GM12878 (cell line): ENCODE measurements at regions not wholly inside any gene's neighbourhood (a gene's known extent, or its start where the extent isn't known, plus 50 kb on each side); places are given as distances from the start of the nearest gene placed in this dataset.

Experiments
- ATAC-seq: fragments of 200-7000 bp; cut with Tn5 transposase; 3 replicates; pipeline ENCODE4 v1.9.1; 2020; ENCODE audit warnings: mild to moderate bottlenecking, moderate library complexity
- BruUV-seq: library from RNA; stranded (reverse); fragments of 400-500 nt; replicated peaks from 2 replicates; lab custom pipeline; 2021; lab: Mats Ljungman, UMichigan
- CTCF ChIA-PET: fragments of 300-600 bp; sonication (Branson Sonifier 250); formaldehyde crosslinking; extraction: SDS; loops from one replicate; lab custom pipeline; 2021; ENCODE audit warnings: inconsistent platforms; lab: Yijun Ruan, JAX
- POLR2A ChIA-PET: fragments of 350-600 bp; formaldehyde crosslinking; extraction: SDS; loops from one replicate; lab custom pipeline; 2021; ENCODE audit warnings: inconsistent platforms; lab: Charles Lee
- RAD21 ChIA-PET: fragments of 300-600 bp; sonication (Branson Sonifier 250); formaldehyde crosslinking; loops from one replicate; lab custom pipeline; 2023; ENCODE audit warnings: antibody characterized with exemption; ENCODE audit not compliant: unreplicated experiment; lab: Charles Lee
- SMC1A ChIA-PET: fragments of 300-600 bp; sonication (Branson Sonifier 250); formaldehyde crosslinking; loops from one replicate; lab custom pipeline; 2023; ENCODE audit not compliant: unreplicated experiment, uncharacterized antibody; lab: Charles Lee
- DNase-seq: peaks from one replicate; pipeline ENCODE4 v3.0.0-alpha.2; 2011; ENCODE audit warnings: low read depth, low spot score
- FAIRE-seq: peaks from 3 replicates; lab custom pipeline; 2011; peaks lifted over from hg19 to GRCh38; lab: Jason Lieb, UNC
- H2AFZ ChIP-seq: 2 replicates; pipeline ENCODE4 v1.6.0; 2011; ENCODE audit warnings: low read depth, low read length, control low read depth; ENCODE audit not compliant: control insufficient read depth
- H3K27ac ChIP-seq: 2 replicates; pipeline ENCODE4 v1.5.1; 2011; ENCODE audit warnings: control low read depth; ENCODE audit not compliant: control insufficient read depth, insufficient read depth
- H3K27me3 ChIP-seq, 2 experiments: replicated peaks in 1 of 2; 2 replicates each; pipeline versions ENCODE4 v1.6.0 to v1.6.1; 2011; ENCODE audit warnings: low read length in 1 of 2; ENCODE audit not compliant: control insufficient read depth in 2 of 2, insufficient read depth in 2 of 2
- H3K36me3 ChIP-seq, 2 experiments: 2 replicates each; pipeline ENCODE4 v1.5.1; 2011; ENCODE audit warnings: low read length in 1 of 2; ENCODE audit not compliant: control insufficient read depth in 2 of 2, insufficient read depth in 2 of 2
- H3K4me1 ChIP-seq: 2 replicates; pipeline ENCODE4 v1.6.1; 2011; ENCODE audit warnings: mild to moderate bottlenecking, low read length, moderate library complexity, mixed read lengths; ENCODE audit not compliant: control insufficient read depth, insufficient read depth
- H3K4me2 ChIP-seq: 2 replicates; pipeline ENCODE4 v1.6.0; 2011; ENCODE audit warnings: control low read depth; ENCODE audit not compliant: control insufficient read depth, insufficient read depth
- H3K4me3 ChIP-seq: fragments of 200-600 bp; sonication (generic); 2 replicates; pipeline ENCODE4 v1.5.1; 2016
- H3K79me2 ChIP-seq: 2 replicates; pipeline ENCODE4 v1.6.0; 2011; ENCODE audit warnings: low read length; ENCODE audit not compliant: control insufficient read depth, insufficient read depth
- H3K9ac ChIP-seq: 2 replicates; pipeline ENCODE4 v1.8.0; 2011; ENCODE audit warnings: low read length, control low read depth, mixed read lengths; ENCODE audit not compliant: control insufficient read depth, insufficient read depth
- H3K9me3 ChIP-seq: replicated peaks from 3 replicates; pipeline ENCODE4 v1.5.1; 2011; ENCODE audit warnings: mild to moderate bottlenecking, low read length; ENCODE audit not compliant: control insufficient read depth, insufficient read depth
- H4K20me1 ChIP-seq: 2 replicates; pipeline ENCODE4 v1.6.0; 2011; ENCODE audit not compliant: control insufficient read depth, insufficient read depth
- IRF4 ChIP-seq: IDR thresholded peaks from 2 replicates; pipeline ENCODE4 v1.6.1; 2011; ENCODE audit warnings: low read depth, low read length
- POLR2AphosphoS2 ChIP-seq: IDR thresholded peaks from 2 replicates; pipeline ENCODE4 v1.6.1; 2011; ENCODE audit warnings: low read depth, mild to moderate bottlenecking, low read length, improper control_type of control experiment, moderate library complexity
- TCF3 ChIP-seq: IDR thresholded peaks from 2 replicates; pipeline ENCODE4 v1.6.1; 2012; ENCODE audit warnings: low read depth, mild to moderate bottlenecking, low read length, borderline replicate concordance; ENCODE audit not compliant: insufficient read depth
- WGBS: methylation state at CpG from one replicate; pipeline ENCODE4 v1.1.6; 2016; ENCODE audit warnings: low lambda C conversion rate; ENCODE audit not compliant: insufficient replicate concordance, insufficient coverage; ENCODE audit errors: missing lambda C conversion rate; 5-methylcytosine and 5-hydroxymethylcytosine counted together
- in situ Hi-C: fragments of 300-500 bp; cut with MboI; formaldehyde crosslinking; loops from 9 replicates; pipeline ENCODE4 v1.14.3; 2018; ENCODE audit warnings: mixed read lengths
- intact Hi-C: fragments of 100-400 bp; cut with micrococcal nuclease; formaldehyde crosslinking; loops from one replicate; pipeline ENCODE4 v1.14.2; 2022; ENCODE audit not compliant: unreplicated experiment
- TF ChIP-seq, protein P1 (sequence below): fragments of 450-650 bp; IDR thresholded peaks from 2 replicates; pipeline ENCODE4 v1.6.1; 2017; ENCODE audit warnings: antibody characterized with exemption, mild to moderate bottlenecking, moderate library complexity
- TF ChIP-seq, protein P2 (sequence below): fragments of 450-650 bp; IDR thresholded peaks from 2 replicates; pipeline ENCODE4 v1.6.1; 2016; ENCODE audit warnings: mild to moderate bottlenecking, moderate library complexity, borderline replicate concordance
- TF ChIP-seq, protein P3 (sequence below): fragments of 450-650 bp; IDR thresholded peaks from 2 replicates; pipeline ENCODE4 v1.6.1; 2016; ENCODE audit warnings: mild to moderate bottlenecking

DNA sequence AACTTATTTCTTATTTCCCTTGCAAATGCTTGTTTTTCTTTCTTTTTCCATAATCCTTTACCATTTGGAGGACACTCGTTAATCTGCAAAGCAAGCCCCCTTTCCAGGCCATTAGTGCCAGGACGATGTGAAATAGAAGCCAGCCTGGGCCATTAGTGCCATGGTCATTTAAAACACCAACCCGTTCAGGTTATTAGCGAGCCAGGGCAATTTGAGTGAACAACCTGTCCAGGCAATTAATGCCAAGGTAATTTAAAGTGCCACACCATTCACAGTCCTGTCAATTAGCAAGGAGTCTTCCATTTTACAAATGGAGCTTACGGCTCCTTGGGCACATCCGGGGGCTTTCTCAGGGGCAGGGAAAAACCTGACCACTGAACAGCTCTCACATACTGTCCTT is 370.6 kb downstream of the HRH4 start:
- ATAC-seq (no peak), DNase-seq (no peak), FAIRE-seq (no peak)
- WGBS, result 20% methylated on average over 6 of the region's 6 CpGs
- 0 out of 4 replicates have a peak, but pooled peaks cover 0 to 3% of the 10 kb centered on the region in 2 experiments for H3K27me3 ChIP-seq
- TF ChIP-seq, protein P1, sequence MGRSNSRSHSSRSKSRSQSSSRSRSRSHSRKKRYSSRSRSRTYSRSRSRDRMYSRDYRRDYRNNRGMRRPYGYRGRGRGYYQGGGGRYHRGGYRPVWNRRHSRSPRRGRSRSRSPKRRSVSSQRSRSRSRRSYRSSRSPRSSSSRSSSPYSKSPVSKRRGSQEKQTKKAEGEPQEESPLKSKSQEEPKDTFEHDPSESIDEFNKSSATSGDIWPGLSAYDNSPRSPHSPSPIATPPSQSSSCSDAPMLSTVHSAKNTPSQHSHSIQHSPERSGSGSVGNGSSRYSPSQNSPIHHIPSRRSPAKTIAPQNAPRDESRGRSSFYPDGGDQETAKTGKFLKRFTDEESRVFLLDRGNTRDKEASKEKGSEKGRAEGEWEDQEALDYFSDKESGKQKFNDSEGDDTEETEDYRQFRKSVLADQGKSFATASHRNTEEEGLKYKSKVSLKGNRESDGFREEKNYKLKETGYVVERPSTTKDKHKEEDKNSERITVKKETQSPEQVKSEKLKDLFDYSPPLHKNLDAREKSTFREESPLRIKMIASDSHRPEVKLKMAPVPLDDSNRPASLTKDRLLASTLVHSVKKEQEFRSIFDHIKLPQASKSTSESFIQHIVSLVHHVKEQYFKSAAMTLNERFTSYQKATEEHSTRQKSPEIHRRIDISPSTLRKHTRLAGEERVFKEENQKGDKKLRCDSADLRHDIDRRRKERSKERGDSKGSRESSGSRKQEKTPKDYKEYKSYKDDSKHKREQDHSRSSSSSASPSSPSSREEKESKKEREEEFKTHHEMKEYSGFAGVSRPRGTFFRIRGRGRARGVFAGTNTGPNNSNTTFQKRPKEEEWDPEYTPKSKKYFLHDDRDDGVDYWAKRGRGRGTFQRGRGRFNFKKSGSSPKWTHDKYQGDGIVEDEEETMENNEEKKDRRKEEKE, result no peak
- TF ChIP-seq IRF4 (no peak), POLR2AphosphoS2 (no peak), TCF3 (no peak)
- TF ChIP-seq, protein P2, sequence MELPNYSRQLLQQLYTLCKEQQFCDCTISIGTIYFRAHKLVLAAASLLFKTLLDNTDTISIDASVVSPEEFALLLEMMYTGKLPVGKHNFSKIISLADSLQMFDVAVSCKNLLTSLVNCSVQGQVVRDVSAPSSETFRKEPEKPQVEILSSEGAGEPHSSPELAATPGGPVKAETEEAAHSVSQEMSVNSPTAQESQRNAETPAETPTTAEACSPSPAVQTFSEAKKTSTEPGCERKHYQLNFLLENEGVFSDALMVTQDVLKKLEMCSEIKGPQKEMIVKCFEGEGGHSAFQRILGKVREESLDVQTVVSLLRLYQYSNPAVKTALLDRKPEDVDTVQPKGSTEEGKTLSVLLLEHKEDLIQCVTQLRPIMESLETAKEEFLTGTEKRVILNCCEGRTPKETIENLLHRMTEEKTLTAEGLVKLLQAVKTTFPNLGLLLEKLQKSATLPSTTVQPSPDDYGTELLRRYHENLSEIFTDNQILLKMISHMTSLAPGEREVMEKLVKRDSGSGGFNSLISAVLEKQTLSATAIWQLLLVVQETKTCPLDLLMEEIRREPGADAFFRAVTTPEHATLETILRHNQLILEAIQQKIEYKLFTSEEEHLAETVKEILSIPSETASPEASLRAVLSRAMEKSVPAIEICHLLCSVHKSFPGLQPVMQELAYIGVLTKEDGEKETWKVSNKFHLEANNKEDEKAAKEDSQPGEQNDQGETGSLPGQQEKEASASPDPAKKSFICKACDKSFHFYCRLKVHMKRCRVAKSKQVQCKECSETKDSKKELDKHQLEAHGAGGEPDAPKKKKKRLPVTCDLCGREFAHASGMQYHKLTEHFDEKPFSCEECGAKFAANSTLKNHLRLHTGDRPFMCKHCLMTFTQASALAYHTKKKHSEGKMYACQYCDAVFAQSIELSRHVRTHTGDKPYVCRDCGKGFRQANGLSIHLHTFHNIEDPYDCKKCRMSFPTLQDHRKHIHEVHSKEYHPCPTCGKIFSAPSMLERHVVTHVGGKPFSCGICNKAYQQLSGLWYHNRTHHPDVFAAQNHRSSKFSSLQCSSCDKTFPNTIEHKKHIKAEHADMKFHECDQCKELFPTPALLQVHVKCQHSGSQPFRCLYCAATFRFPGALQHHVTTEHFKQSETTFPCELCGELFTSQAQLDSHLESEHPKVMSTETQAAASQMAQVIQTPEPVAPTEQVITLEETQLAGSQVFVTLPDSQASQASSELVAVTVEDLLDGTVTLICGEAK, result no peak
- TF ChIP-seq, protein P3, sequence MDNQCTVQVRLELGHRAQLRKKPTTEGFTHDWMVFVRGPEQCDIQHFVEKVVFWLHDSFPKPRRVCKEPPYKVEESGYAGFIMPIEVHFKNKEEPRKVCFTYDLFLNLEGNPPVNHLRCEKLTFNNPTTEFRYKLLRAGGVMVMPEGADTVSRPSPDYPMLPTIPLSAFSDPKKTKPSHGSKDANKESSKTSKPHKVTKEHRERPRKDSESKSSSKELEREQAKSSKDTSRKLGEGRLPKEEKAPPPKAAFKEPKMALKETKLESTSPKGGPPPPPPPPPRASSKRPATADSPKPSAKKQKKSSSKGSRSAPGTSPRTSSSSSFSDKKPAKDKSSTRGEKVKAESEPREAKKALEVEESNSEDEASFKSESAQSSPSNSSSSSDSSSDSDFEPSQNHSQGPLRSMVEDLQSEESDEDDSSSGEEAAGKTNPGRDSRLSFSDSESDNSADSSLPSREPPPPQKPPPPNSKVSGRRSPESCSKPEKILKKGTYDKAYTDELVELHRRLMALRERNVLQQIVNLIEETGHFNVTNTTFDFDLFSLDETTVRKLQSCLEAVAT, result no peak
- no peak overlapping the region for H3K4me3 ChIP-seq
- ChIA-PET POLR2A (no interaction called here), SMC1A (no interaction called here), RAD21 (no interaction called here), CTCF (no interaction called here)
- H3K79me2 ChIP-seq, result no peaks in the 10 kb centered on the region
- intact Hi-C loops, result no loop called here
- no peaks in the 10 kb centered on the region for H3K4me1 ChIP-seq
- no peak overlapping the region for H3K4me2 ChIP-seq
- no peak overlapping the region for H3K9ac ChIP-seq
- no peak overlapping the region for H2AFZ ChIP-seq
- BruUV-seq, result no TSS peak
- no peaks in the 10 kb centered on the region for H3K9me3 ChIP-seq
- no peaks in the 10 kb centered on the region for H4K20me1 ChIP-seq
- H3K27ac ChIP-seq, result no peak overlapping the region
- in situ Hi-C loops, result no loop called here
- no peaks in the 10 kb centered on the region for H3K36me3 ChIP-seq
